ENCODE measurements at regions not wholly inside any gene's neighbourhood (a gene's known extent, or its start where the extent isn't known, plus 50 kb on each side); places are given as distances from the start of the nearest gene placed in this dataset.

- ATAC-seq (no peak), DNase-seq (no peak)
- no peak overlapping the region for H3K27ac Mint-ChIP-seq
- H3K36me3 Mint-ChIP-seq, result no peaks in the 10 kb centered on the region
- POLR2A ChIA-PET, result interaction anchor here (0.5 to 1.0 kb wide), 3 partner anchors 10 to 89 kb away, joined by 3 read pairs; no protein-coding TSS in a partner anchor
- peaks cover 0 to 2% (median 0%) of the 10 kb centered on the region in 9 donors for H3K9me3 Mint-ChIP-seq
- H3K27me3 Mint-ChIP-seq, result no peaks in the 10 kb centered on the region
- peaks cover 14 to 32% (median 23%) of the 10 kb centered on the region in 4 donors for H3K4me1 Mint-ChIP-seq
- no peak overlapping the region for H3K4me3 Mint-ChIP-seq
These were observed 195.5 kb downstream of the ETS1 start for GRCh38 chr11:128391811-128392210.

- DNase-seq (no peak), ATAC-seq (no peak)
- Mint-ChIP-seq H3K27me3 (no peaks in the 10 kb centered on the region), H3K4me1 (peaks cover 16 to 42% (median 23%) of the 10 kb centered on the region in 4 donors), H3K27ac (peak overlapping the region in 1 of 10 donors; percentile 17), H3K36me3 (no peaks in the 10 kb centered on the region), H3K4me3 (no peak overlapping the region), H3K9me3 (peaks cover 0 to 2% (median 0%) of the 10 kb centered on the region in 9 donors)
- POLR2A ChIA-PET, result interaction anchor here (1.1 kb wide), 1 partner anchor 14 kb away, joined by 4 read pairs; no protein-coding TSS in a partner anchor
These were observed 197.1 kb downstream of the ETS1 start for GRCh38 chr11:128390246-128390645.

- H3K36me3 Mint-ChIP-seq, result no peaks in the 10 kb centered on the region
- no peak overlapping the region for H3K4me3 Mint-ChIP-seq
- ATAC-seq (no peak), DNase-seq (no peak)
- POLR2A ChIA-PET, result no interaction called here
- H3K27ac Mint-ChIP-seq, result peak overlapping the region in 3 of 10 donors; percentile 6 to 53 (median 45)
- peaks cover 0 to 2% (median 0%) of the 10 kb centered on the region in 9 donors for H3K9me3 Mint-ChIP-seq
- peaks cover 16 to 42% (median 23%) of the 10 kb centered on the region in 4 donors for H3K4me1 Mint-ChIP-seq
- no peaks in the 10 kb centered on the region for H3K27me3 Mint-ChIP-seq
These were observed 197.8 kb downstream of the ETS1 start for GRCh38 chr11:128389461-128389976.

- Mint-ChIP-seq H3K4me3 (no peak overlapping the region), H3K27me3 (no peaks in the 10 kb centered on the region), H3K36me3 (no peaks in the 10 kb centered on the region), H3K9me3 (peaks cover 0 to 2% (median 0%) of the 10 kb centered on the region in 9 donors), H3K27ac (peak overlapping the region in 2 of 10 donors; percentile 14 to 25), H3K4me1 (peaks cover 16 to 42% (median 22%) of the 10 kb centered on the region in 4 donors)
- no peak for ATAC-seq
- POLR2A ChIA-PET, result no interaction called here
- no peak for DNase-seq
These were observed 199.0 kb downstream of the ETS1 start for GRCh38 chr11:128388206-128388815.

- H3K27me3 Mint-ChIP-seq, result no peaks in the 10 kb centered on the region
- H3K4me1 Mint-ChIP-seq, result peaks cover 18 to 40% (median 32%) of the 10 kb centered on the region in 4 donors
- peak overlapping the region; percentile 20 to 83 (median 72) for H3K27ac Mint-ChIP-seq
- peaks cover 0 to 2% (median 0%) of the 10 kb centered on the region in 3 donors for H3K36me3 Mint-ChIP-seq
- POLR2A ChIA-PET, result interaction anchor here (1.1 to 1.2 kb wide), 2 partner anchors 9 to 22 kb away, joined by 3 to 4 read pairs; no protein-coding TSS in a partner anchor
- H3K4me3 Mint-ChIP-seq, result peak overlapping the region in 5 of 10 donors; percentile 1 to 50 (median 38)
- H3K9me3 Mint-ChIP-seq, result peaks cover 0 to 15% (median 6%) of the 10 kb centered on the region in 9 donors
- DNase-seq, result peak in 4 of 10 donors; percentile 9 to 16 (median 11)
- peak; percentile 89 to 93 for ATAC-seq
These were observed 207.5 kb downstream of the ETS1 start for GRCh38 chr11:128379587-128380580.

GRCh38 chr11:128375961-128376360 is 211.4 kb downstream of the ETS1 start:
- H3K4me1 Mint-ChIP-seq, result peaks cover 18 to 36% (median 34%) of the 10 kb centered on the region in 4 donors

GRCh38 chr11:128374026-128374425 is 213.3 kb downstream of the ETS1 start:
- ATAC-seq (no peak), DNase-seq (no peak)
- Mint-ChIP-seq H3K27ac (no peak overlapping the region), H3K9me3 (peaks cover 0 to 7% (median 0%) of the 10 kb centered on the region in 9 donors), H3K4me3 (no peak overlapping the region), H3K27me3 (no peaks in the 10 kb centered on the region), H3K4me1 (peaks cover 6 to 24% (median 19%) of the 10 kb centered on the region in 4 donors), H3K36me3 (peaks cover 0 to 4% (median 0%) of the 10 kb centered on the region in 3 donors)
- POLR2A ChIA-PET, result interaction anchor here (1.3 kb wide), 1 partner anchor 37 kb away, joined by 3 read pairs; no protein-coding TSS in a partner anchor

More at GRCh38 chr11:128375961-128376360, 211.4 kb downstream of the ETS1 start:
- POLR2A ChIA-PET, result interaction anchor here (0.9 to 1.0 kb wide), 2 partner anchors 15 kb away, joined by 4 to 7 read pairs; no protein-coding TSS in a partner anchor
- Mint-ChIP-seq H3K4me3 (peak overlapping the region in 4 of 10 donors; percentile 11 to 24 (median 14)), H3K27me3 (no peaks in the 10 kb centered on the region), H3K36me3 (peaks cover 0 to 2% (median 0%) of the 10 kb centered on the region in 3 donors), H3K27ac (peak overlapping the region in 7 of 10 donors; percentile 1 to 79 (median 69)), H3K9me3 (peaks cover 0 to 7% (median 0%) of the 10 kb centered on the region in 9 donors)
- peak; percentile 36 to 51 for ATAC-seq
- no peak for DNase-seq

- no peaks in the 10 kb centered on the region for H3K27me3 Mint-ChIP-seq
- no peak for DNase-seq
- ATAC-seq, result no peak
- POLR2A ChIA-PET, result interaction anchor here (0.6 to 1.3 kb wide), 2 partner anchors 36 to 87 kb away, joined by 3 to 5 read pairs; no protein-coding TSS in a partner anchor
- H3K36me3 Mint-ChIP-seq, result peaks cover 0 to 2% (median 0%) of the 10 kb centered on the region in 3 donors
- H3K4me3 Mint-ChIP-seq, result no peak overlapping the region
- peaks cover 0 to 2% (median 0%) of the 10 kb centered on the region in 9 donors for H3K9me3 Mint-ChIP-seq
- no peak overlapping the region for H3K27ac Mint-ChIP-seq
- H3K4me1 Mint-ChIP-seq, result peaks cover 6 to 23% (median 18%) of the 10 kb centered on the region in 4 donors
These were observed 214.4 kb downstream of the ETS1 start for GRCh38 chr11:128372977-128373376.

- Mint-ChIP-seq H3K4me1 (peaks cover 2 to 16% (median 9%) of the 10 kb centered on the region in 4 donors), H3K27ac (peak overlapping the region in 1 of 10 donors; percentile 68), H3K27me3 (no peaks in the 10 kb centered on the region), H3K36me3 (peaks cover 0 to 2% (median 0%) of the 10 kb centered on the region in 3 donors), H3K4me3 (peak overlapping the region in 3 of 10 donors; percentile 29 to 40 (median 34)), H3K9me3 (no peaks in the 10 kb centered on the region)
- DNase-seq, result no peak
- no peak for ATAC-seq
- POLR2A ChIA-PET, result no interaction called here
These were observed 219.8 kb downstream of the ETS1 start for GRCh38 chr11:128367573-128367972.

- POLR2A ChIA-PET, result no interaction called here
- Mint-ChIP-seq H3K9me3 (no peaks in the 10 kb centered on the region), H3K27ac (no peak overlapping the region)
These were observed 222.3 kb downstream of the ETS1 start for GRCh38 chr11:128365044-128365443.

GRCh38 chr11:128361451-128362020 is 225.8 kb downstream of the ETS1 start:
- no peak for DNase-seq

More at GRCh38 chr11:128365044-128365443, 222.3 kb downstream of the ETS1 start:
- DNase-seq, result peak in 2 of 10 donors; percentile 32 to 45
- H3K36me3 Mint-ChIP-seq, result peaks cover 0 to 1% (median 0%) of the 10 kb centered on the region in 3 donors
- peak in 1 of 2 donors; percentile 50 for ATAC-seq
- H3K27me3 Mint-ChIP-seq, result no peaks in the 10 kb centered on the region
- no peak overlapping the region for H3K4me3 Mint-ChIP-seq
- H3K4me1 Mint-ChIP-seq, result peaks cover 2 to 17% (median 14%) of the 10 kb centered on the region in 4 donors

More at GRCh38 chr11:128361451-128362020, 225.8 kb downstream of the ETS1 start:
- Mint-ChIP-seq H3K9me3 (no peaks in the 10 kb centered on the region), H3K27me3 (no peaks in the 10 kb centered on the region), H3K4me3 (peak overlapping the region in 1 of 10 donors; percentile 4), H3K27ac (peak overlapping the region in 8 of 10 donors; percentile 9 to 47 (median 22)), H3K36me3 (no peaks in the 10 kb centered on the region), H3K4me1 (peaks cover 12 to 33% (median 17%) of the 10 kb centered on the region in 4 donors)
- no peak for ATAC-seq
- POLR2A ChIA-PET, result interaction anchor here (1.2 to 1.5 kb wide), 2 partner anchors 10 to 14 kb away, joined by 3 to 7 read pairs; no protein-coding TSS in a partner anchor
